Prostate gland (tissue), 2 donors: ENCODE measurements at regions not wholly inside any gene's neighbourhood (a gene's known extent, or its start where the extent isn't known, plus 50 kb on each side); places are given as distances from the start of the nearest gene placed in this dataset.

Source experiments
- DNase-seq: peaks from one replicate; pipeline ENCODE4 v3.0.0-alpha.2; 2019; ENCODE audit warnings: low spot score
- H3K27ac ChIP-seq, 2 donors: fragments of 200-600 bp; sonication (generic); 2 replicates each; pipeline ENCODE4 v1.5.1; 2017 to 2019
- H3K27me3 ChIP-seq: fragments of 200-600 bp; sonication (generic); replicated peaks from 2 replicates; pipeline ENCODE4 v1.5.1; 2019; ENCODE audit not compliant: insufficient read depth
- H3K36me3 ChIP-seq, 2 donors: fragments of 200-600 bp; sonication (generic); 1 replicate in 1 of 2; 2 replicates in 1 of 2; pipeline versions ENCODE4 v1.5.1 to v1.8.1; 2017 to 2019
- H3K4me1 ChIP-seq: fragments of 200-600 bp; sonication (generic); replicated peaks from 2 replicates; pipeline ENCODE4 v1.5.1; 2019
- H3K4me3 ChIP-seq, 2 donors: fragments of 200-600 bp; sonication (generic); 2 replicates each; pipeline ENCODE4 v1.5.1; 2017 to 2019
- H3K9me3 ChIP-seq: fragments of 200-600 bp; sonication (generic); 2 replicates; pipeline ENCODE4 v1.5.1; 2017
- CTCF ChIP-seq, 4 experiments: fragments of 200-600 bp in 2 of 4; fragments of 450-650 bp in 2 of 4; sonication (generic) in 2 of 4; IDR thresholded peaks; 1 replicate in 3 of 4; 2 replicates in 1 of 4; pipeline ENCODE4 v1.5.1; 2016 to 2019; ENCODE audit warnings: antibody characterized with exemption in 4 of 4, mild to moderate bottlenecking in 2 of 4, moderate library complexity in 2 of 4
- POLR2A ChIP-seq: fragments of 450-650 bp; IDR thresholded peaks from one replicate; pipeline ENCODE4 v1.6.1; 2016; ENCODE audit warnings: antibody characterized with exemption, mild to moderate bottlenecking
- POLR2AphosphoS5 ChIP-seq: sonication (generic); formaldehyde crosslinking; IDR thresholded peaks from one replicate; pipeline ENCODE4 v1.6.1; 2017; ENCODE audit warnings: antibody characterized with exemption
- WGBS: methylation state at CpG from one replicate; pipeline ENCODE4 v1.1.5; 2018; 5-methylcytosine and 5-hydroxymethylcytosine counted together
- intact Hi-C: fragments of 100-400 bp; cut with DNase I; formaldehyde crosslinking; loops from one replicate; pipeline ENCODE4 v1.14.2; 2022

- WGBS: 89% methylated on average over 19 of the region's 19 CpGs
- Histone ChIP-seq H3K9me3 (no peaks in the 10 kb centered on the region), H3K4me1 (no peaks in the 10 kb centered on the region), H3K27ac (no peak overlapping the region), H3K27me3 (no peaks in the 10 kb centered on the region), H3K4me3 (no peak overlapping the region), H3K36me3 (no peaks in the 10 kb centered on the region)
- intact Hi-C loops: no loop called here
- TF ChIP-seq POLR2A (no peak), POLR2AphosphoS5 (no peak), CTCF (IDR thresholded peaks at IDR 0.05) (no peak)
- DNase-seq: no peak
Measured at GRCh38 chr22:48316257-48317250, 1511.1 kb downstream of the BRD1 start.

GRCh38 chr22:48315439-48316256, 1512.0 kb downstream of the BRD1 start:
- no peak for DNase-seq
- H3K4me3 ChIP-seq: no peak overlapping the region
- no peaks in the 10 kb centered on the region for H3K36me3 ChIP-seq
- no peaks in the 10 kb centered on the region for H3K27me3 ChIP-seq
- H3K4me1 ChIP-seq: no peaks in the 10 kb centered on the region
- H3K27ac ChIP-seq: no peak overlapping the region
- TF ChIP-seq CTCF (IDR thresholded peaks at IDR 0.05) (no peak), POLR2A (no peak), POLR2AphosphoS5 (no peak)
- intact Hi-C loops: no loop called here
- 88% methylated on average over 23 of the region's 23 CpGs for WGBS
- no peaks in the 10 kb centered on the region for H3K9me3 ChIP-seq

- intact Hi-C loops: no loop called here
- H3K27me3 ChIP-seq: no peaks in the 10 kb centered on the region
- H3K36me3 ChIP-seq: no peaks in the 10 kb centered on the region
- TF ChIP-seq POLR2AphosphoS5: no peak
- no peak for TF ChIP-seq POLR2A
- TF ChIP-seq CTCF (IDR thresholded peaks at IDR 0.05): no peak
- WGBS: 50% methylated on average over 6 of the region's 6 CpGs
- no peaks in the 10 kb centered on the region for H3K9me3 ChIP-seq
- DNase-seq: no peak
- no peak overlapping the region for H3K4me3 ChIP-seq
- H3K27ac ChIP-seq: no peak overlapping the region
- no peaks in the 10 kb centered on the region for H3K4me1 ChIP-seq
Measured at GRCh38 chr22:48314073-48314472, 1513.6 kb downstream of the BRD1 start.

GRCh38 chr22:48313175-48313830, 1514.4 kb downstream of the BRD1 start:
- TF ChIP-seq CTCF (IDR thresholded peaks at IDR 0.05): no peak
- TF ChIP-seq POLR2A: no peak
- no peak for TF ChIP-seq POLR2AphosphoS5
- Histone ChIP-seq H3K4me3 (no peak overlapping the region), H3K36me3 (no peaks in the 10 kb centered on the region), H3K4me1 (no peaks in the 10 kb centered on the region), H3K27ac (no peak overlapping the region), H3K27me3 (no peaks in the 10 kb centered on the region), H3K9me3 (no peaks in the 10 kb centered on the region)
- DNase-seq: no peak
- intact Hi-C loops: no loop called here
- WGBS: 62% methylated on average over 14 of the region's 14 CpGs
